C4-2B (cell line): ENCODE measurements at regions not wholly inside any gene's neighbourhood (a gene's known extent, or its start where the extent isn't known, plus 50 kb on each side); places are given as distances from the start of the nearest gene placed in this dataset.

Experiments used
- CTCF ChIP-seq: fragments of 450-650 bp; conservative IDR thresholded peaks from 2 replicates; pipeline ENCODE4 v1.5.1; 2017; ENCODE audit warnings: mild to moderate bottlenecking
- ZFX ChIP-seq: fragments of 450-650 bp; IDR thresholded peaks from 2 replicates; pipeline ENCODE4 v1.6.1; 2017

GRCh38 chr3:137217733-137218132 is 259.9 kb downstream of the IL20RB start:
- TF ChIP-seq CTCF: peak; percentile 84
- no peak for TF ChIP-seq ZFX
